ENCODE measurements at regions not wholly inside any gene's neighbourhood (a gene's known extent, or its start where the extent isn't known, plus 50 kb on each side); places are given as distances from the start of the nearest gene placed in this dataset.

- no peak overlapping the region for H2AFZ ChIP-seq (ENCODE audit: low read length)
- no peak overlapping the region for H3K27ac ChIP-seq (ENCODE audit: insufficient read length, low read depth, low read length)
- no peak overlapping the region for H3K9ac ChIP-seq (ENCODE audit: extremely low read depth, insufficient read length, low read length)
- H3K36me3 Mint-ChIP-seq (ENCODE audit: insufficient read depth in 1 of 3, low read depth in 3 of 3): no peaks in the 10 kb centered on the region
- H4K20me1 ChIP-seq (ENCODE audit: control insufficient read depth, insufficient read depth, insufficient read length): no peaks in the 10 kb centered on the region
- no peaks in the 10 kb centered on the region for H3K23me2 ChIP-seq (ENCODE audit: insufficient read length, low read depth, low read length, poor library complexity, severe bottlenecking)
- no peak overlapping the region for H2BK15ac ChIP-seq (ENCODE audit: low read depth, low read length)
- no peak overlapping the region for H3K14ac ChIP-seq (ENCODE audit: insufficient read depth, low read length)
- DNase-seq: no peak
- H3K79me2 ChIP-seq (ENCODE audit: insufficient read depth, low read length): no peaks in the 10 kb centered on the region
- no peaks in the 10 kb centered on the region for H3K27me3 ChIP-seq (ENCODE audit: insufficient read depth, low read length)
- no peak overlapping the region for H3T11ph ChIP-seq (ENCODE audit: low read length)
- H4K91ac ChIP-seq (ENCODE audit: insufficient read length, low read depth, low read length): no peak overlapping the region
- no peak for TF ChIP-seq CTCF (conservative IDR thresholded peaks at IDR 0.05)
- H3K4me1 Mint-ChIP-seq: peaks cover 0 to 2% of the 10 kb centered on the region in 2 experiments; a peak in 1 of 4 replicates
- H3K9me3 ChIP-seq (ENCODE audit: control insufficient read depth, low read depth, low read length): no peaks in the 10 kb centered on the region
- no peak overlapping the region for H4K5ac ChIP-seq (ENCODE audit: insufficient read length, low read depth, low read length)
- H3K56ac ChIP-seq (ENCODE audit: insufficient read length, low read depth, low read length): no peak overlapping the region
- H3K4me2 ChIP-seq (ENCODE audit: insufficient read depth, insufficient read length, low read length): no peak overlapping the region
- H3K4me1 ChIP-seq (ENCODE audit: insufficient read depth, low read length): no peaks in the 10 kb centered on the region
- WGBS (ENCODE audit: extremely low coverage, insufficient read length, low lambda C conversion rate): no CpG with 5 or more reads among the region's 7 CpGs
- H2BK20ac ChIP-seq (ENCODE audit: low read depth, low read length, poor library complexity, severe bottlenecking): no peak overlapping the region
- H2AK5ac ChIP-seq (ENCODE audit: insufficient read length, low read length): no peak overlapping the region
- H3K27ac Mint-ChIP-seq: no peak overlapping the region
- H3K23ac ChIP-seq (ENCODE audit: insufficient read length, low read depth, low read length): no peak overlapping the region
- H2BK5ac ChIP-seq (ENCODE audit: insufficient read length, low read length): no peak overlapping the region
- H3K79me1 ChIP-seq (ENCODE audit: insufficient read depth, low read depth, low read length, poor library complexity, severe bottlenecking): no peaks in the 10 kb centered on the region
- no peak overlapping the region for H4K8ac ChIP-seq (replicated peaks; ENCODE audit: insufficient read length, low read depth, low read length)
- no peaks in the 10 kb centered on the region for H3K9me3 Mint-ChIP-seq
- no peak overlapping the region for H3K4ac ChIP-seq (ENCODE audit: low read depth, low read length)
- no peak overlapping the region for H3K4me3 Mint-ChIP-seq
- no peaks in the 10 kb centered on the region for H3K27me3 Mint-ChIP-seq (ENCODE audit: low read depth)
- no peak overlapping the region for H2BK120ac ChIP-seq (ENCODE audit: low read depth, low read length, poor library complexity, severe bottlenecking)
- H3K18ac ChIP-seq (ENCODE audit: insufficient read length, low read depth, low read length): no peak overlapping the region
- H2BK12ac ChIP-seq (ENCODE audit: insufficient read length, low read depth, low read length): no peak overlapping the region
Observed at GRCh38 chr12:27187697-27188096, 56.4 kb upstream of the STK38L start.
